NCI-H1930 (cell line): ENCODE measurements at regions not wholly inside any gene's neighbourhood (a gene's known extent, or its start where the extent isn't known, plus 50 kb on each side); places are given as distances from the start of the nearest gene placed in this dataset.

Experiments
- DNase-seq, 2 experiments: peaks; one replicate each; lab custom pipeline; 2025; lab: John Stamatoyannopoulos, UW

DNA sequence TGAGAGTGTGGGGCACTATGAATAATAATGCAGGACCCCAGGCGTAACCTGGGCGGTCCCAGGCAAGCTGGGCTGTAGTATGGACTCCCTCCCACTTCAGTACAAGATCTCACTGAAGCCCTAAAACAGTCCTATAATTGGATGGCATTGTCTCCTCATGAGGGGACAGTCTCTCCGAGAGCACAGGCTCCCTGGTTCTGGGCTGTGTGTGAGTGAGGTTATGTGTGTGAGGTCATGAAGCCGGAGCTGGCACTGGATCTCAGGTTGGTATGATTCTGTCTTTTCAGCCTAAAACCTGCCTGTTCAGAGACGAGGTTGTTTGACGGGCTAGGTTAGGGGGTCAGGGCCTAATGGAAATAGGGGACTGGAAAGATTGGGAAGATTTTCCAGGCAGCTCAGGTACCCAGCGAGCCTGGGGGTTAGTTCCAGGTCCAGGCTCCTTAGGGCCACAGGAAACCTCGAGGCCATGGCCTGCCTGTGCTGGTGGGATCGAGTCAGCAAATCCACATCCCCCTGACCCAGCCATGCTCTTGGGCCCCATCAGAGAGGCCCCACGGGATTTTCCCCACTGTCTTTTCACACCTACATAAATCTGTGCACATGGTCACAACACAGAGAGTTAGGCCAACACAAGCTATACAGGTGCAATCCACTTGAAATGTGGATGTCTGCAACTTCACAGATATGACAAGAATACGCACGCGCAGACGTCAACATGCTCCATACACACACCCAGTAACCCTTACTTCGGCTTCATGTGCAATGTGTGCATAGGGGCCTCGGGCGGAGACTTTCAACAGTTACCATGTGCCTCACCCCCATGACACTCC is 94.8 kb downstream of the INHBB start:
- DNase-seq, result no peak

DNA sequence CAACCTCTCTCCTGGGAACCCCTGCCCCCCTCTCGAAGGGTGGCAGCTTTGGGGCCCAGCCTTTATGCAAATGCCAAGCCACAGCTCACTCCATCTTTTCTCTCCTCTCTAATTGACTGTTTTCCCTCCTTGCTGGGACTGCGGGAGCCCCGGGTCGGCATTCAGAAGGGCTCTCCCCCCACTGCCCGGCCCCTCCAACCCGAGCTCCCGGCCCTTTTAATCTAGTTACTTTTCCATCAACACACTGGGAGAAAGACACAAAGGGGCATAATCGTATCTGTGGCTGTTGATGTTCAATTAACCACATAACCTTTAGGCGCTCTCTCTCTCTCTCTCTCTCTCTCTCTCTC is 95.4 kb downstream of the INHBB start:
- DNase-seq, result no peak

DNA sequence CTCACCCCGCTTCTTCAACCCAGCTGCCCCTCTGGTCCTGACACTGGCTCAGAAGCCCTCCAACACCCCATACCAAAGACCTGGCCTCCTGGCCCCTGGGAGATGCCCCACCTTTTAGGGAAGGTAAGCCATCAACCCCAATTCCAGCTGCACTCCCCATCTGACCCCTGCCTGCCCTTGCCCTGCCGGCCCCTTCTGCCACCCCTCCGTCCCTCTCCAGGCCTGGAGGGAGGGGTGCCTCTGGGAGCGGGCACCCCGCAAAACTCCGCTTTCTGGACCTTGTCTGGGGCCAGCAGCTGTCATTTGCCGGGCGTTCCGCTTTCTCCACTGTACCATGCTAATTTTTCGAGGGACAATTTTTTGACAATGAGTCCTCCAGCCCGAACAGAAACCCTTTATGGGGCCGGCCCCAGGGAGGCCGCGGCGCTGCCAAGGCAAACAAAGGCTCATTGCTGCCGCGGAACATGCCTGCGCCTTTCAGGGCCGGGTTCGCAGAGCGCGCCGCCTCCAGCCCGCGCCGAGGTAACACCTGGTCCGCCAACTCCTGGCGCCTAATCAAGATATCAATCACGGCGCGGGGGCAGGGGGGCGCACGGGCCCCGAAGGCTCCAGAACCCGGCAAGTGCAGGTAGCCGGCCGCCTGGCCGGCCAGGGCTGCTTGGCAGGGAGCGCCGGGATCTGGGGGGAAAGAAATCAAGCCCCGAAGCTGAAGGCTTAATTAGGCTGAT is 96.0 kb downstream of the INHBB start:
- DNase-seq, result peak; percentile 9 to 21

DNA sequence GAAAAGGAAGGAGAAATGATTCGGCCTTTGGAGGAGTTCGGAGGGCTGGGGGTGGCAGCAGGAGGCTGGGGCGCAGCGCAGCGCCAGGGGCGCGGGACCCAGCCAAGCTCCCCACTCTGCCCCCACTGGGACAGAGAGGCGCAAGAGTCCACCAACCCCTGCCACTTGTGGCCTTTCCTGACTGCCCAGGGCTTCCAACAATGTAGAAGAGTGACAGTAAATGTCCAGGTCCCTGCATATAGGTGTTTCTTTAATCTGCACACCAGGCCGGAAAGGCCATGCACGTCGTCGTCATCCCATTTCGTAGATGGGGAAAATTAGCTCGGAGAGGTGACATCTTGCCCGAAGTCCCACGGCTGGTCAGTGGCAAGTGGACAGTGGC is 96.6 kb downstream of the INHBB start:
- DNase-seq, result no peak

DNA sequence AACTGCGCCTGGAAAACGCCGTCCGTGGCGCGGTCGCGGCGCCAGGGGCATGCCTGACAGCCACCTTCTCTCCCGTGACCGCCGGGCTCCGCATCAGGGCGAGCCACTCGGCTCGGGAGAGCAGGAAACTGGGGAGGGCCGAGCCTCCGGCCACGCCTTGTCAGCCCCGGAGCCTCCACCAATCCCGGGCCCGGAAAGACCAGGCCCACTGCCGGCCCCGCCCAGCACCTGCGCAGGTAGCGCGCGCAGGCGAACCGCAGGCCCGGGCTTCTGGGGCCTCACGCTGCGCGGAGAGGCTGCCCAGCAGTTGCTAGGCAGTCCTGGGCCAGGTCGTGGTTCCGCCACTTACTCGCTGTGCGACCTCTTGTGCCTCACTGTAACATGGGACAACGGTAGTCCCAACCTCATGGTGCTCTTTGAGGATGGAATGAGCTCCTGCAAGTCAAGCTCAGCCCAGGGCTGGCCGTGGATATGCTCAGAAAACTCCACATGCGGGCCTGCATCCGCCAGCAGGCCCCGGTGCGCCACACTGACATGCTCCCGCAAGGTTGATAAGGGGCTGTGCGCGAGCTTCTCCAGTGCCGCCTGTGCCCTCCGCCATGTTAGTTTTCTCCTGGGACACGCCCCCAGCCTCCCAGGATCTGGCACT is 97.1 kb downstream of the INHBB start:
- DNase-seq, result peak; percentile 33 to 49

DNA sequence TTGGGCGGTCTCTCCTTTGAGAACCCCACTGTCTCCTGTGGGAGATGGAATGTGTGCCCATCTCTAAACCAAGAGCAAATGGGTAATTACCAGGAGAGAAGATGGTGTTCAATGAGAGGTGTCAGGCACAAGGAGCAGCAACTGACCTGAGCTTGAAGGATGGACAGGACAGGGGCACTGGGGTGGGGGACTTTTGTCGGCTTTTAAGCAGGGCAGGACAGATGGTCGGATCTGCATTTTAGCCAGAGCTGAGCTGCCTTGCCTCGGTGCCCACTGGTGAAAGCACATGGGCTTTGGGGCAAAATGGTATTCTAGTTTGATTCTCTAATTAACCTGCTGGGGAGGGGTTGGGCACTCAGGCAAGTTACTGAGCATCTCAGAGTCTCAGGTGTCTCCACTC is 98.0 kb downstream of the INHBB start:
- DNase-seq, result no peak

DNA sequence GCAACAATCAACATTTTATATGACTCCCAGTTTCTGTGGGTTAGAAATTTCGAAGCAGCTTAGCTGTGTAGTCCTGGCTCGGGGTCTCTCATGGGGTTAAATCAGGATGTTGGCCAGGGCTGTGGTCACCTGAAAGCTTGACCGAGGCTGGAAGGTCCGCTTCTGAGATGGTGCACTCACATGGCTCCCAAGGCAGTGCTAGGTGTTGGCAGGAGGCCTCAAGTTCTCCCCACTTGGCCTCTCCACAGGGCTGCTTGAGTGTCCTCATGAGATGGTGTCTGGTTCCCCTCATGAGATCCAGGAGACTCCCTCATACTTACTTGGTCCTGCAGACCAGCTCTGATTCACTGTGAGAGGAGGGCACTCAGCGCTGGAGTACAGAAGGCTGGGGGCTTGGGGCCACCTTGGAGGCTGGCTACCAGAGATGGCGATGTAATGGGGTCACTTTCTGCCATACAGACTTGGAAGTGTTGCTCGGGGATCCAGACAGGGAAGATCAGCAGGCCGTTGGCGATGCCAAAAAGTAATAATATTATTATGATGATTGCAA is 98.8 kb downstream of the INHBB start:
- no peak for DNase-seq

DNA sequence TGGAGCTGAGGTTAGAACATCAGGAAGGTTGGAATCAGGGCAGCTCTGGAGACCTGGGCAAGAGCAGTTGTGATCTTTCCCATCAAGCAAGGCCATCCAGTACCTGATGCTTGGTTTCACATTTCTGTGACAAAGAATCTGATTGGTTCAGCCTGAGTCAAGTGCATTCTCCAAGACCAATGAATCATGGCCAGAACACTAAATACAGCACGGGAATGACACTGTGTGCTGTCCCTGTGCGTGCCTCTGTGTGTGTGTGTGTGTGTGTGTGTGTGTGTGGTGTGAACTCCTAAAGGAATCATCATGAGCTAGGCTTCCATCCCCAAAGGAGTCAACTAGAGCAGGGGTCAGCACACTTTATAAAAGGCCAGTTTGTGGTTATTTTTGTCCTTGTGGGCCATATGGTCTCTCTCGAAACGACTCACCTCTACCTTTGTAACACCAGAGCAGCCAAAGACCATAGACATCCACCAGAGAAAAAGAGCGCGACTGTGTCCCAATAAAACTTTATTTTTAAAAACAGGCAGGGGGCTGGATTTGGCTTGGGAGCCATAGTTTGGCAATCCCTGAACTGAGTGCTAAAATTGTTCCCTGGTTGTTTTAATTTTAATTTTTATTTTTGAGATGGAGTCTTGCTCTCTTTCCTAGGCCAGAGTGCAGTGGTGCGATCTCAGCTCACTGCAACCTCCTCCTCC is 99.7 kb downstream of the INHBB start:
- no peak for DNase-seq

DNA sequence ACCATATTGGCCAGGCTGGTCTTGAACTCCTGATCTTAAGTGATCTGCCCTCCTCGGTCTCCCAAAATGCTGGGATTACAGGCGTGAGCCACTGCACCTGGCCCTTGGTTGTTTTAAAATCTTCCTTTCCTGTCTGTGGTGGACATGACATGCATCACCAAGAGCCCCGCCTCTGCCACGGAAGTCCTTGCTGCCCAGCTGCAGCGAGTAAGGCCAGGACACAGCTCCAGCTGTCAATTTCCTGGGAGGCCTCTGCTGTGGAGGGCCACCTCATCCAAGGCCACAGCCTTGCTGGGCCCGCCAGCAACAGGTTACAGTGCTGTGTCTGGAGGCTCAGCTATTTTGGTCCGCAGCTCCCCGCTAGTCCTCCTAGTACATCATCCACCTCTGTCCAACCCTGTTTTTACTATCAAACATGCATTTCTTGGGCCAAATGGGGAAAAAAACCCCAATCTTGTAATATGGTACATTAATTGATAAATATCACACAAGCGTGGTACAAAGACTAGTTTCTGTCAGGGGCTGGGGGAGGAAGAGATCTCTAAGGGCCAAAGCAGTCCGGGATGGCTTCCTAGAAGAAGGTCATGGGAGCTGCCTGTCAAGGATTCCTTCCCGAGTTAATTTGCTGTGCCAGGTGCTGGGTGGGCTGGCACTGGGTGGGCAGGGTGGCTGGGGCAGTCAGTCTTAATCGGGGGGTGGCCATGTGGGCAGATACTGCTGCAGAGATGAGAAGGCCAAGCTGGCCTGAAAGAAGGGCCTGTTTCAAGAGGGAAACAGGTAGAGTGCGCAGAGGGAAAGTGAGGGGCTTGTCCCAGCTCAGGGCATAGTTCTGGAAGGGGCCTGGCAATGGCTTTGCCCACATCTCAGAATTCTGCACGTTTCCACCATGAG is 100.5 kb downstream of the INHBB start:
- DNase-seq, result no peak

DNA sequence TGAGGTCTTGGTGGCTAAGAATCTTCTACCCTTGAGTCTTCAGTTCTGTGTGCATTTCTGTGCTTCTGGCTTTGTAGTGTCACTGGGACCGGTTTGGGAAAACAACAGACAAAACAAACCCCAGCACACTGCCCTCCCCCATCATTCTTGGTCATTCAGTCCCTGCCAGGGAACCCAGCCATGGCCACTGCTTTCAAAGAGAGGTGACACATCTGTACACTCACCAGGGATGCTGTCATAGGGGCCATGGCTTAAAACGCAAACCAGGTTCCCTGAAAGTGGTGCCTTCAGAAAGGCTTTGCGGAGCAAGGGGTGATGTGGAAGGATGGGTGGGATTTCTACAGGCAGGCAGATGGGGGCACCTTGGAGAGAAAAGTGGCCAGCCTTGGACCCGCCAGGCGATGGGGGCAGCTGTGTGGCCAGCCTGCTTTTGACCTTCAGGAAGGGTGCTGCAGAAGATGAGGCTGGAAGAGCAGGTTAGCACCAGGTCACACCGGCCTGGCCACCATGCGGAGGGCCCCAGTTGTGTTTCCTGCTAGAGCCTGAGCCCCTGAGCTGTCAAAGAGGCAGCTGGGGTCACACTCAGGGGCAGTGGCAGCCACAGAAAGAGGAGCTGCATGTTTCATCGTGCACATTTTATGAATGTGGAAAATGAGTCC is 101.3 kb downstream of the INHBB start:
- DNase-seq, result no peak

DNA sequence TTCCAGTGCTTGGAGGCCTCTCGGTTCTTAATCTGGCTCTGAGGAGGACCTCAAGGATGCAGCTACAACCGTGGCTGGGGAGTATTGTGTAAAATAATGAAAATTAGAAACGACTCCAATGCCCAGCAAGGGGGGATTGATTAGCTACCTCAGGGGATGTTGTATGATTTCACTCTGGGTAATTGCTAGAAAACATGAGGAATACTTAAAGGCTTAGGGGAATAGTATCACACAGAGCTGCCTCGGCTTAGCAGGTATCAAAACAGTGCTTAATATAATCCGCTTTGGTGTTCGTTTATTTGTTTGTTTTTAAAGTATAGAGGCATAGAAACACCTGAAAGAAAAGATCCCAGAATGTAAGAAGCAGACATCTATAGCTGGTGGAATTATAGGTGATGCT is 102.5 kb downstream of the INHBB start:
- DNase-seq, result no peak

DNA sequence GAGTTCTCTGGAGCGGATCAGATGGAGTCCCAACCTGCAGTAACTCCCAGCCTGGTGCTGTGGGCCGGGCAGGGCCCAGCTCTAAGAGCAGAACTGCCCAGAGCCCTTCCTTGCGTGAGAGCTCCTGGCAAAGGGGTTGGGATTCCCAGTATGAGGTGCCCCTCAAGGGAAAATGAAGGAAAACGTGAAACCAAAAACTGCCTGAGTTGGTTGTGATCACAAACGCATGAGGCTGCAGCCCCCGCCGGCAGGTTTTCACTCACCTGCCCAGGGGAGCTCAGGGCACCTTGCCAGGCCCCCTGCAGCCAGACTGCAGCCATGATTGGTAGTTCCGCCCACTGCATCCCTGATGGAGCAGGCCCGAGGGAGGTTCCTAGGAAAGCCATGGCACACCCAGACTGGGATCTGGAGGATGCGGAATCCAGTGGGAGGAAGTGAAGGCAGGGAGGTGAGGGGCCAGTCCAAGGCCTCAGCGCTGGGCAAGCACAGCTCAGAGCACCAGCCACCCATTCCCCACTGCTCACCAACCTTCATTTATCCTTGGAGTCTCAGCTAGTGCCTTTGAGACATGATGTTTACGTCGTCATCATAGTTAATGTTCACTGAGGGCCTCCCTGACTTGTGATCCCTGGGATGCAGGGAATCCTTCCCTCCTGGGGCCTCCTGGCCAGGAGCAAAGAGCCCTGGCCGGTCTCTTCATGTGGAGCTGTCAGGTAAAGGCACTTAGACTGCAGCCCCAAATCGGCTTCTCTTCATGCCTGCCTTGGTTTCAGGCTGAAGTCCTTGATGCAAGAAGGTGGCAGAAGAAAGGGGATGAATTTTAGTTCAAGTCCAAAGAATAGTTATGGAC is 103.2 kb downstream of the INHBB start:
- DNase-seq, result no peak

DNA sequence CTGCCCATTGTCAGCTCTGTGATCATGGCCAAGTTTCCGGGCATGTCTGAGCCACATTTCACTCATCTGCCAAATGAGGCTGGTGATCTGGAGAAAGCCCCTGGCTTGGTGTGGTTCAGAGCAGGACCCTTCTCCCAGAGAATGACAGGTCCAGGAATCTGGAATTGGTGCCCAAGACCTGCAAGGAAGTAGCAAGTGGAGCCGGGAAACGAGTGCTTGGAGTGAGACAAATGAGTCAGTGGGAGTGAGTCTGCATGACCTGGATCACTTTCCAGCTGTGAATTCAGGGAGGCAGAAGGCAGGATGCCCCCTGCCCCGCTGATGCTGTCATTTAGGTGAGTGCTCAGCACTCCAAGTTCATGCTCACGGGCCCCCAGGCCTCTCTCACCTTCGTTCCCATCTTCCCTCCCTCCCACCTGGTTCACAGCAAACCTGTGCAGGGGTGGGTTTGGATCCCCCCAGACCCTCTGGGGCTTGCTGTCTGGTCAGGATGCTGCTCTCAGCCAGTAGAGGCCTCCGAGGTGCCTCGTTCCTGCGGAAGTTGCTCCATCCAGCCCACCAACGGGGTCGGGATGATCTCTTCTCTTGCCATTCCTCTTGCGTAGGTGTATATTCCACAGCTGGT is 104.4 kb downstream of the INHBB start:
- no peak for DNase-seq

DNA sequence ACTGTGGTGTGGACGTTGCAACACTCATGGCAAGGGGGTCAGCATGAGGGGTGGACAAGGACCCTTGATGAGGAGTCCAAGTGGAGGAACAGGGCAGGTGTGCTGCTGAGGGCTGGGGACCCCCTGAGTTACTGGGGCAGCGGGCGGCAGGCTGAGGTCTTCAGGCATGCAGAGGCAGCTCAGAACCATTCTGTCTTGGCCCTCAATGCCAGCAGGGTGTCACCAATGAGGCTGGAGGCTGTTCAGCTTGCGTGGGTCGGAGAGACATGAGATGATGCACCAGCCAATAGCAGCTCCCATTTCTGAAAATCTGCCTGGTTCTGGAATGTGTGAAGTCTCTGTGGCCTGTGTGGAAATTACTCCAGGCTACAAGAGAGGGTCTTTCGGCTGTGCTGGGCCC is 105.4 kb downstream of the INHBB start:
- DNase-seq, result no peak

DNA sequence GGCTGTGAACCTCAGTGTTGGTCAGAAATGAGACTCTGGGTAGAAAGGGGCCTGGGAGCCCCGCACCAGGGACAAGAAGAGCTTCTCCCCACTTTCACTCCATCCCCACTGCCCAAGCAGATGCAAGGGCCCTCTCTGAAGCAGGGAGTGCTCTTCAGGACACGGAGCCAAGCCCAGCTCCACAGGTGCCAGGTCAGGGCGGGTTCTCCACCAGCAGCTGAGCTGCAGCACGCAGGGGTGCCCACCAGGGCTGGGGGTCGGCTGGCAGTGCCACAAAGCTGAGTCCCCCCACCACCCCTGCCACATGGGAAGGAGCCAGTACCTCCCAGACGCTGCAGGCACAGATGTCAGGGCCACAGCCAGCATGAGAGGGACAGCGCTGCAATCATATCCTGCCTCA is 106.2 kb downstream of the INHBB start:
- DNase-seq, result no peak

DNA sequence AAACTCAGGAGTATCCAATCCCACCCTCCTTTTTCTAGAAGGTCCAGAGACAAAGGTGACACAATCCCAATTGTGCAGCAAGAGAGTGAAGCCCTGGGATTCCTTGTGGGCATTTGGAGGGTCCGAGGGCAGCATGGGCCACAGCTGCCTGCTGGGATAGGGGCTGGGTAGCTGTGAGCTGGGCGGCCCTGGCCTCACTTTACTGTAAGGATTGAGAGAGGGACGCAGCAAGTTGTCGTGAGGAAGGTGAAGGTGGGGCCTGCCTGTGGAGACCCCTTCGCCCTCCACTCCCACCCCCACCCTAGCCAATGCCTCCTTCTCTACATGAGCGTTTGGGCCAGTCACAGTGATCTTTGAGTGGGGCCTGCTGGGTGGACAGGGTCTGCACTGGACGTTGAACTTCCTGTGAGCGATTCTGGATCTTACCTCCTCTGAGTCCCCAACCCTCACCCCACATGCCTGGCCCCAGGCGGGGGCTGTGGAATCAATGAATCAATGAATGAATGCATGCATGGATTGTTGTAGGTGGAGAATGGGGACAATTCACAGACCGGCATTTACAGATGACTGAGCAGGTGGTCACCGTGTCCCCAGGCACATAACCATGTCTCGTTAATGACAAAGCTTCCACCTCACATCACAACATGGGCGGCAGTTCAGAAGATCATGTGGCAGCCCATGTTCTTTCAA is 107.2 kb downstream of the INHBB start:
- no peak for DNase-seq

DNA sequence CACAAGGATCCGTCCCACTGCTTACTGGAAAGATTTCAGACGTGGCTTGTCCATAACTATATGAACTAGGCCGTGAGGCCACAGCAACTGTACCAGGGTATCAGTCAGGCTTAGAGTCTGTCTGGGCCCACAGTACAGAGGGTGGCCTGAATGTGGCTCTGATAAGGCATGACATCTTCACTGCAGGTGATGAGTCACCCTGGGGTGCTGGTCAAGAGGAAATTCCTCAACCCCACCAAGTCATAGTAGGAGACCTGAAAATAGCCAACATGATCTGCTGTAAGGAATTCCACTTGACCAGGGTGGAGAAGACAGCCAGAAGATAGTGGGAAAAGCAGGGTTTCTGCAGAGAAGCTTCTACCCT is 107.7 kb downstream of the INHBB start:
- no peak for DNase-seq

DNA sequence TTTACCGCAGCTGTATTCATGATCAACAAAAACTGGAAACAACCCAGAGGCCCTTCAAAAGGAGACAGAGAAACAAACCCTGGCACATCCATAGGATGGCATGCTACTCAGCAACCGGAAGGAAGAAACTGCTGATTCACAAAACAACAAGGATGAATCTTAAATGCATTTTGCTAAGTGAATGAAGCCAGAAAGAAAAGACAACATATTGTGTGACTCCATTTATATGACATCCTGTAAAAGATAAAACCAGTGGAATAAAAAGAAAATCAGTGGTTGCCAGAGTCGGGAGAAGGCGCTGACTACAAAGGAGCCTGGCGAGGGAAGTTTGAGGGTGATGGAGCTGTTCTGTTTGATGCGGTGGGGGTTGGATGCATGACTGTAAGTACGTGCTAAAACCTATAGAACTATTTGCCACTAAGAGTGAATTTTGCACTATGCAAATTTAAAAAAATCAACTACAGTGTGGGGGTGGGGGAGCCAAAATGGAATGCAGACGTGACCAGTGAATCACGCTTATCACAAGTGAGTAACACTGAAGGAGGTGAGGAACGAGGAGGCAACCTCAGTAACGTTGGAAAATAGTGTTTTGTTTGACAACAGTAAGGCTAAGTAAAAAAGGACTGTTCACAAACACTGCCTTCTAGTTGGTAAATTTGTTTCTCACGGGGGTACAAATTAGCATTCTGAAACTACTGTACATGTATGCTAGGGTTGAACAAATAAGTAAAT is 108.9 kb downstream of the INHBB start:
- DNase-seq, result no peak
